H1 (cell line): ENCODE measurements at regions not wholly inside any gene's neighbourhood (a gene's known extent, or its start where the extent isn't known, plus 50 kb on each side); places are given as distances from the start of the nearest gene placed in this dataset.

Source experiments
- CBX5 ChIP-seq: fragments of 300-800, 300-1000 bp; sonication (generic); IDR thresholded peaks from 2 replicates; pipeline ENCODE4 v1.7.1; 2016; ENCODE audit warnings: antibody characterized with exemption, low read length, low read depth
- EZH2 ChIP-seq: fragments of 200-600 bp; sonication (generic); IDR thresholded peaks from 2 replicates; pipeline ENCODE4 v1.7.1; 2012; ENCODE audit warnings: low read depth, mild to moderate bottlenecking, moderate library complexity, low read length, inconsistent platforms; ENCODE audit not compliant: severe bottlenecking
- POLR2A ChIP-seq, 2 experiments: IDR thresholded peaks; 1 replicate in 1 of 2; 2 replicates in 1 of 2; pipeline ENCODE4 v1.6.1; 2011; ENCODE audit warnings: low read depth in 2 of 2, low read length in 2 of 2, mild to moderate bottlenecking in 2 of 2; ENCODE audit errors: control extremely low read depth in 1 of 2
- SIN3A ChIP-seq, 2 experiments: IDR thresholded peaks in 1 of 2; conservative IDR thresholded peaks in 1 of 2; 2 replicates each; pipeline ENCODE4 v1.6.1; 2011 to 2012; ENCODE audit warnings: low read length in 2 of 2, improper control_type of control experiment in 1 of 2, low read depth in 1 of 2, mild to moderate bottlenecking in 1 of 2
- SIX5 ChIP-seq: IDR thresholded peaks from 2 replicates; pipeline ENCODE4 v1.6.1; 2011; ENCODE audit warnings: mild to moderate bottlenecking, low read depth, low read length
- SP1 ChIP-seq: IDR thresholded peaks from 2 replicates; pipeline ENCODE4 v1.6.1; 2011; ENCODE audit warnings: low read depth, low read length
- TF ChIP-seq, protein P1 (sequence below), 3 experiments: IDR thresholded peaks; 1 replicate in 2 of 3; 2 replicates in 1 of 3; pipeline versions ENCODE4 v1.5.1 to v1.6.1; 2011; ENCODE audit warnings: low read length in 3 of 3, mild to moderate bottlenecking in 3 of 3, inconsistent platforms in 2 of 3, low read depth in 1 of 3, moderate library complexity in 1 of 3; ENCODE audit not compliant: insufficient read depth in 1 of 3; ENCODE audit errors: control extremely low read depth in 1 of 3
- TF ChIP-seq, protein P2 (sequence below): IDR thresholded peaks from 2 replicates; pipeline ENCODE4 v1.6.1; 2012; ENCODE audit warnings: low read length, inconsistent platforms

DNA sequence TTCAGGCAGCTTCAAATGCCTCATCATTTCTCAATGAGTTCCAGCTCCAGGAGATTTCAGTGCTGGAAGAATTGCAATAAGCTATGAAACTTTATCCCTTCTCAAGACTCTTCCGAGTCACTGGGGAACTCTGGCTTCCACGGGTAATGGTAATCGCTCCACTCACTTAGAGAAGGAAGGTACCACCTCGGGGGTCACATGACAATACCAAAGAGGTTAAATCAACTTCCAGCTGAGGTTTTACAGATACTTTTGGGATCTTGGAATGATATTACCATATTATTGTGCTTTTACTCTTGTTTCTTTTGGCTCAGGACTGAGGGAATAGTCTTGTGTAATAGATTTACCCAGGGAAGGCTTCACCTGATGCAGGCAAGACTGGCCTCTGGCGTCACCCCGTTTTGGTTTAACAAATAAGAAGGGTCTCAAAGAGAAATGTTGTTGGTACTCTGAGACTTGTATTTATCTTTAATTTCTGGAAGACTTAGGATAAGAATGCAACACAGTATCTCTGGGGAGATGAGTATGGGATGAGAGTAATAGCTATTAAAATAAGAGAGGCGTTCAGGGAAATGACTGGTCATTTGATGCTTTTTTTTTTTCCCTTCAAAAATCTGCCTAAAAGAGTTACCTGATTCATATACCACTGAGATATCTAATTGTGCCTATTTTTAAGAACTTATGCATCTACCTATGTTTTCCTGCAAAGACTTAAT lies 316.9 kb upstream of the ZEB2 start (continued):
- TF ChIP-seq, protein P1, sequence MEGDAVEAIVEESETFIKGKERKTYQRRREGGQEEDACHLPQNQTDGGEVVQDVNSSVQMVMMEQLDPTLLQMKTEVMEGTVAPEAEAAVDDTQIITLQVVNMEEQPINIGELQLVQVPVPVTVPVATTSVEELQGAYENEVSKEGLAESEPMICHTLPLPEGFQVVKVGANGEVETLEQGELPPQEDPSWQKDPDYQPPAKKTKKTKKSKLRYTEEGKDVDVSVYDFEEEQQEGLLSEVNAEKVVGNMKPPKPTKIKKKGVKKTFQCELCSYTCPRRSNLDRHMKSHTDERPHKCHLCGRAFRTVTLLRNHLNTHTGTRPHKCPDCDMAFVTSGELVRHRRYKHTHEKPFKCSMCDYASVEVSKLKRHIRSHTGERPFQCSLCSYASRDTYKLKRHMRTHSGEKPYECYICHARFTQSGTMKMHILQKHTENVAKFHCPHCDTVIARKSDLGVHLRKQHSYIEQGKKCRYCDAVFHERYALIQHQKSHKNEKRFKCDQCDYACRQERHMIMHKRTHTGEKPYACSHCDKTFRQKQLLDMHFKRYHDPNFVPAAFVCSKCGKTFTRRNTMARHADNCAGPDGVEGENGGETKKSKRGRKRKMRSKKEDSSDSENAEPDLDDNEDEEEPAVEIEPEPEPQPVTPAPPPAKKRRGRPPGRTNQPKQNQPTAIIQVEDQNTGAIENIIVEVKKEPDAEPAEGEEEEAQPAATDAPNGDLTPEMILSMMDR (IDR thresholded peaks at IDR 0.05; ENCODE audit: control extremely low read depth in 1 of 3, insufficient read depth in 1 of 3, low read depth in 1 of 3, low read length in 3 of 3) = no peak
- TF ChIP-seq SIX5 (no peak), SP1 (no peak), POLR2A (IDR thresholded peaks at IDR 0.05; ENCODE audit: control extremely low read depth in 1 of 2, low read depth in 2 of 2, low read length in 2 of 2) (no peak), EZH2 (no peak), SIN3A (conservative IDR thresholded peaks at IDR 0.05 in 1 of 2, IDR thresholded peaks at IDR 0.05 in 1 of 2; ENCODE audit: low read depth in 1 of 2, low read length in 2 of 2) (no peak), CBX5 (no peak)
- TF ChIP-seq, protein P2, sequence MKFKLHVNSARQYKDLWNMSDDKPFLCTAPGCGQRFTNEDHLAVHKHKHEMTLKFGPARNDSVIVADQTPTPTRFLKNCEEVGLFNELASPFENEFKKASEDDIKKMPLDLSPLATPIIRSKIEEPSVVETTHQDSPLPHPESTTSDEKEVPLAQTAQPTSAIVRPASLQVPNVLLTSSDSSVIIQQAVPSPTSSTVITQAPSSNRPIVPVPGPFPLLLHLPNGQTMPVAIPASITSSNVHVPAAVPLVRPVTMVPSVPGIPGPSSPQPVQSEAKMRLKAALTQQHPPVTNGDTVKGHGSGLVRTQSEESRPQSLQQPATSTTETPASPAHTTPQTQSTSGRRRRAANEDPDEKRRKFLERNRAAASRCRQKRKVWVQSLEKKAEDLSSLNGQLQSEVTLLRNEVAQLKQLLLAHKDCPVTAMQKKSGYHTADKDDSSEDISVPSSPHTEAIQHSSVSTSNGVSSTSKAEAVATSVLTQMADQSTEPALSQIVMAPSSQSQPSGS = no peak
- TF ChIP-seq, all 59 proteins: peak for 0
